HG02973 (cell line): ENCODE measurements at regions not wholly inside any gene's neighbourhood (a gene's known extent, or its start where the extent isn't known, plus 50 kb on each side); places are given as distances from the start of the nearest gene placed in this dataset.

Experiments used
- ATAC-seq: cut with Tn5 transposase; IDR thresholded peaks from one replicate; pipeline ENCODE4 v1.9.1; 2021; ENCODE audit warnings: moderate library complexity; ENCODE audit not compliant: unreplicated experiment

DNA sequence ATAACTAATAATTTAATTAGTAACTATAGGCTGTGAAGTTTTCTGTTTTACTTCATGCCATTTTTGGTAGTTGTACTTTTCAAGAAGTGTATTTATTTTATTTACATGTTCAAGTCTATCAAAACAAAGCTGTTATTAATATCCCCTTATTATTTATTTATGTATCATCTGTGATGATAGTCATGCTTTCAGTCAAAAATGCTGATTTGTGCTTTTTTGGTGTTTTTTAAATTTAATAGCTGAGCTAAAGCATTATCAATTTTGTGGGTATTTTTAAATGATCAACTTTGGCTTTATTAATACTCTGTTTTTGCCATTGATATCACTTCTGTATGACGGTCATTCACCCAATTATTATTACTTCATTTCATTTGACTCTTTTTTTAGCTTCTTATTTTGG lies 1229.2 kb upstream of the CADM2 start:
- ATAC-seq = no peak

- ATAC-seq = no peak
These were observed 1224.1 kb upstream of the CADM2 start for GRCh38 chr3:83734656-83735055.

GRCh38 chr3:83738202-83738601 lies 1220.6 kb upstream of the CADM2 start:
- no peak for ATAC-seq

GRCh38 chr3:83740504-83740903 lies 1218.3 kb upstream of the CADM2 start:
- ATAC-seq = no peak

- no peak for ATAC-seq
These were observed 1192.8 kb upstream of the CADM2 start for GRCh38 chr3:83765956-83766355.

DNA sequence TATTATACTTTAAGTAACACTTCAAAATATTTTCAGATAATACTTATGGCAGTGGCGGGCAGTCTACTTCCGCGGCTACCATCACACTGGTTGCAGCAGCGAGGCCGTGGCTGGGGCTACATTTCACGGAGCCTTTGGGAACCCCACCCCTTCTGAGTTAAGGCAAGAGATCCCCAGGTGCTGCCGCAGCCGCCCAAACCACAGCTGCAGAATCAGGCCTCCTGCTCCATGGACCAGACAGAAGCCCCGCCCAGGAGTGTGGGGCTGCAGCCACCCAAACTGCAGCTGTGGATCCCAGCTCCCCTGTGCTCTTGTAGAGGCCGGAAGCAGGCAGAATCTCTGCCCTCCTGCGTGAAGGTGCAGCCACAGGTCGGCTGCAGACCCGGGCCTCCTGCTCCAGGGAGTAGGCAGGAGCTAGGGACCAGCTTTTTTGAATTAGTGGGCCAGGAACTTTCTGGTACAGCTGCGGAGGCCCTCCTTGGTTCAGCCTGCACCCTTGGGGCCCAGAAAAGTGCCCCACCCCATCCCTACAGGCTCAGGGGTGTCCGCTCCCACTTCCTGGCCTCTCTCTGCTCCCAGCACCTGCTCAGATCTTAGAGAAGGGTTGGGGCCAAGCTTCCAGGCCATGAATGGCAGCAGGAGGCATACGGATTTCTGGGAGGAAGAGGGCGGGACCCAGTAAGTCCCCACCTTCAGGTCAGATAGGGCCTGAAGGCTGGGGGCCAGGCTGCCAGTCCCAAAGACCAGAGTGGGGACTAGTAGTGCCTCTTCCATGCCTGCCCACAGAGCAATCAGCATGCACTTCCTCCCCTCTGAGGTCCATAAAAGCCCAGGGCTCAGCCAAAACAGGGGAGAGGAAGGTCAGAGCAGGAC lies 1188.8 kb upstream of the CADM2 start:
- ATAC-seq = no peak

DNA sequence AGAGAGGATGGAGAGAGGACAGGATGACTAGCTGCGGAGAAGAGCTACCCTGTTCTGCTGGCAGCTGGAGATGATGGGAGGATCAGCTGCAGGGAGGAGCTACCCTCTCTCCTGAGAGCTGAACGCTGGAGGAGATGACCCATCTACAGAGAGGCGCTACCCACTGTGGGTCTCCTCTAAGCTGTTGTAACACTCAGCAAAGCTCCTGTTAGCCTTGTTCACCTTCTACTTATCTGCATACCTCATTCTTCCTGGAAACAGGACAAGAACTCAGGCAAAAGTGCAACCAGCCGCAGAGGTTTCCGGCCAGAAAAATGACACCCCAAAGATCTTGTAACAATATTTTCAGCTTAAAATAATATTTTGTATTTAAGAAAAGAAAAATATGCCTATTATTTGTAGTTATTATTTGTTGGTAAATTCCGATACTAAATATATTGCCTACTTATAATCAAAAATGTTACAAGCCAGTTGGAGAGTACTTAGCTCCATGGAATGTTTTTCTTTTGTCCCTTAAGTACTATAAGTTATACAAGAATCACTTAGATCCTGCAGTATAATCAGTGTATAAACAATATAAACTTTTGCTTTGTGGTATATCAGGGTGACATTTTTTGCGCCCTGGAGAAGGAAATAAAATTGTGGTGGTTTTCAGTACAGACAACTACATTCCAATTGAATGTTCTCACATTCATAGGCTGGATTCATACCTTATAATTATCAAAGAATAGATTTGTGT lies 1188.0 kb upstream of the CADM2 start:
- ATAC-seq = no peak

DNA sequence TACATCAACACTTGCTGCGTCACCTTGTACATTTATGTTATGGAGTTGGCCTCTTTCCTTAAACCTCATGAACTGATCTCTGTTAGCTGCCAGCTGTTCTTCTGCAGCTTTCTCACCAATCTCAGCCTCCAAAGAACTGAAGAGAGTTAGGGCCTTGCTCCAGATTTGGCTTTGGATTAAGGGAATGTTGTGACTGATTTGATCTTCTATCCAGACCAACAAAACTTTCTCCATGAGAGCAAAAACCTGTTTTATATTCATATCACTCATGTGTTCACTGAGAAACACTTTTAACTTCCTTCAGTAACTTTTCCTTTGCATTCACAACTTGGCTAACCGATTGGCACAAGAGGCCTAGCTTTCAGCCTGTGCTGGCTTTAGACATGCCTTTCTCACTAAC lies 1156.0 kb upstream of the CADM2 start:
- ATAC-seq = no peak

DNA sequence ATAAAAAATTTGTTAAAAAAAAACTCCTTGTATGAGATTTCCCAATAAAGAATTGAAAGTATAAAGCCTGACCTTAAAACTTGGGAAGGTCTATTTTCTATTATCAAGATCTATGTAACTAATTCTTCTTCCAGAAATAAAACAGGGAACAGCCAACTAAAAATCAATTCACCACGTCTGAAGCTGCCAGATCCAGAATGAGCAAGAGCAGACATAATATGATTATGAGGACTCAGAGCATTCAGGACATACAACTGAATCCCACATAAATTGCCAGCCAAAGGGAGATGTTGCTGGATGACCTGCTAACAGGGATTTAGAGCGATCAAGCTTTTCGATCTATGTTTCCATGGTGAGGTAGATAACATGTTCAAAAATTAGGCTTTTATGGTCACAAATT lies 1151.3 kb upstream of the CADM2 start:
- ATAC-seq = no peak

DNA sequence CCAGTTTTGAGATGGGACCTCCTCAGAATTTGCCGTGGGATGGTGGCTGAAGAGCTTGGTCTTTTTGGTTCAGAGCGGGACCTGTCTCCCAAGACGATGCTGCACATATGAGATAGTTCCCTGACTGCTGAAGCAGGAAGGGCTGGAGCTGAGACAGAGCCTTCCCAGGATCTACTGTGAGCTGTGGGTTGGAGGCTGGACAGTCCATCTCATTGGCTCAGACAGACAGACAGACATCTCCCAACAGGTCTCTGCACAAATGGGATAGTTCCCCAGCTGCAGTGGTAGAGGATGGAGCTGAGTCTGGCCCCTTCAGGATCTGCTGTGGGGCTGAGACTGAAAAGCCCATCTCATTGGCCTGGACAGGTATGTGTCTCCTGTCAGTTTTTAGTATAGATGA lies 1145.6 kb upstream of the CADM2 start:
- ATAC-seq = no peak

DNA sequence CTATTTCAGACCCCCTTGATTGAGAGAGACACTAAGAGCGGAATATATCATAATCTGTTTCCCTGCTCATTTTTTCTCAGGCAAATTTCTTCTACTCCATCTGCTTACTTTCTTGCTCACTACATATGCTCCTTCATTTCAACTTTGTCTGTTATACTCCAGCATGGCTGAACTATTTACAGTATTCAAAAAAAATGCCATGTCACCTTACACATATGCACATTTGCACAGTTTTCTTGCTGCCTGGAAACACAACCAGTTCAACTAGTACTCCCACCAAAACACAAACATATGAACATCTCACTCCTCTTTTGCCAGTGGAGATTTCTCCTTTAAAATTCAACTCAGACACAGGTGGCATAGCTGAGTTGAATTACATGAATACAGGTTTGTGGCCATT lies 1142.1 kb upstream of the CADM2 start:
- ATAC-seq = no peak

- ATAC-seq = no peak
These were observed 1137.3 kb upstream of the CADM2 start for GRCh38 chr3:83821506-83821905.

- no peak for ATAC-seq
These were observed 1135.7 kb upstream of the CADM2 start for GRCh38 chr3:83823095-83823494.

GRCh38 chr3:83835040-83835439 lies 1123.7 kb upstream of the CADM2 start:
- no peak for ATAC-seq

DNA sequence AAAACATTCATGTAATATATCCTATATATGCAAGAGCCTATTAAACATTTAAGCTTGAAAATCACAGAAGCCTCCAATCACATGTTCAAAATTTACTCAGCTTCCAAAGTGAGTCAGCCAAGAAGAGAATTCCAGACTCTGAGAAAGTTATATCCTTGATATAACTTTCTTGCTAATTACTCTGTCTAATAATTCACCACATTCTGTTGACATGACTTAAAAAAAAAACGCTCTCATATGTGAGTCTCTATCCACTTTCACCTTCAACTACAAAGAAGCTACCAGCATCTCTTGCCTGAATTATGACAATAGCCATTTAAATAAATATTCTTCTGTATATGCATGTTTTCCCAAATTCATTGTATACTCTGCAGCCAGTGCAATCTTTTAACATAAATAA lies 1116.3 kb upstream of the CADM2 start:
- ATAC-seq = no peak

- ATAC-seq = no peak
These were observed 1115.1 kb upstream of the CADM2 start for GRCh38 chr3:83843716-83844115.

GRCh38 chr3:83849106-83849730 lies 1109.6 kb upstream of the CADM2 start:
- no peak for ATAC-seq

GRCh38 chr3:83863380-83863779 lies 1095.4 kb upstream of the CADM2 start:
- no peak for ATAC-seq

DNA sequence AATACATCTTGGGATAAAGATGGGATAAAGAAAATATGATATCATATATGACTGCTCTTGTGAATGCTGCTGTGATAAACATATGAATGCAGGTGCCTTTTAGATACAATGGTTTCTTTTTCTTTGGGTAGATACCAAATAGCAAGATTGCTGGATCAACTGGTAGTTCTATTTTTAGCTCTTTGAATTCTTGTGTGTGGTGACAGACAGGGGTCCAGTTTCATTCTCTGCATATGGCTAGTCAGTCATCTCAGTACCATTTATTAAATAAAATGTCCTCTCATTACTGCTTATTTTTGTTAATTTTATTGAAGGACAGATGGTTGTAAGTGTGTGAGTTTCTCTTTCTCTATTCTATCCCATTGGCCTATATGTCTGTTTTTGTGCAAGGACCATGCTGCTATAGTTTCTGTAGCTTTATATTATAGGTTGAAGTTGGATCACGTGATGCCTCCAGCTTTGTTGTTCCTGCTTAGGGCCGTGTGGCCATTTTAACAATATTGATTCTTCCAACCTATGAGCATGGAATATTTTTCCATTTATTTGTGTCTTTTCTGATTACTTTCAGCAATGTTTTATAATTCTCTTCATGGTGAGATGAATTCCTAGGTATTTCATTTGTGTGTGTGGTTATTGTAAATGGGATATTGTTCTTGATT lies 1089.8 kb upstream of the CADM2 start:
- ATAC-seq = no peak

DNA sequence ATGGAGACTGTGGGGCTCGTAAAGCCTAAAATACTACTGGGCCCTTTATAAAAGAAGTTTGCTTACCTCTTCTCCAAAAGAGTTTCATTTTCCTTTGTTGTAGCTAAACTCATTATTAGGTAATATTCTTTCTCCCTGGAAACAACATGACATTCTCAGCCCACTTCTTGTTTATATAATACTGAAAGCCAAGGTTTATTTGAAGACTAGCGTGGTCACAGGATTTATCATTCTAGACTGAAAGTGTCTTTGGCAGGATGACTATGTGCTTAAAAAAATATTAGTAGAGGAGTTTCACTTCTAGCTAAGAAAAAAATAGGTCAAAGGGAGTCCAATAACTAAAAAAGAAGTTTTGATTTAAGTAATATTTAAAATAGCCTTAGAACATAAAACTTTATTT lies 1085.2 kb upstream of the CADM2 start:
- no peak for ATAC-seq

DNA sequence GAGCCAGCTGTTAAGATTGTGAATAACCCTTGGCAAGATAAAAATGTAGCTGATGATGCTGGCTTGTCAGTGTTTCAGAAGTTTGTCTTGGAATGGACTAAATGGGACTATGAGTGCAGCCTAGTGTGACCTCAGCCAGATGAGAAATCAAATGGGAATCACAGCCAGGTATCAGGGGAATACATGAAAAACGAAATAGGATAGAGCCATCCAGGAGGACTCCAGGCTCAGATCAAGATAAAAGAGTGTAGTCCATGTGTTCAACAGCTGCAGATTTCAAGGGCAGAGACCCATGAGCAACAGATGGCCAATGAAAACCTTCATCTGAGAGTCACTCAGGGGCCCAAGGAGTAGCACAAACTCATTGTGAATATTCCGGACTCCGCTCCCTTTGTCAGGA lies 1080.9 kb upstream of the CADM2 start:
- no peak for ATAC-seq
